ENCODE measurements at regions not wholly inside any gene's neighbourhood (a gene's known extent, or its start where the extent isn't known, plus 50 kb on each side); places are given as distances from the start of the nearest gene placed in this dataset.

- no peak for DNase-seq (ENCODE audit: low spot score)
Observed at GRCh38 chr3:180284331-180285110, 247.8 kb upstream of the PEX5L start.

- no peak for DNase-seq (ENCODE audit: low spot score)
Observed at GRCh38 chr3:180287703-180288102, 251.0 kb upstream of the PEX5L start.

- no peak for DNase-seq (ENCODE audit: low spot score)
Observed at GRCh38 chr3:180288816-180289215, 252.1 kb upstream of the PEX5L start.

- no peak for DNase-seq (ENCODE audit: low spot score)
Observed at GRCh38 chr3:180290300-180290699, 253.6 kb upstream of the PEX5L start.

GRCh38 chr3:180294282-180295027, 257.7 kb upstream of the PEX5L start:
- DNase-seq (ENCODE audit: low spot score), result no peak

- no peak for DNase-seq (ENCODE audit: low spot score)
Observed at GRCh38 chr3:180295811-180296210, 259.1 kb upstream of the PEX5L start.

- no peak for DNase-seq (ENCODE audit: low spot score)
Observed at GRCh38 chr3:180296971-180297370, 260.2 kb upstream of the PEX5L start.

- DNase-seq (ENCODE audit: low spot score), result no peak
Observed at GRCh38 chr3:180306155-180306554, 269.4 kb upstream of the PEX5L start.

GRCh38 chr3:180306691-180307090, 270.0 kb upstream of the PEX5L start:
- DNase-seq (ENCODE audit: low spot score), result no peak

GRCh38 chr3:180311242-180311641, 274.5 kb upstream of the PEX5L start:
- DNase-seq (ENCODE audit: low spot score), result no peak

GRCh38 chr3:180316321-180316720, 279.6 kb upstream of the PEX5L start:
- no peak for DNase-seq (ENCODE audit: low spot score)

- DNase-seq (ENCODE audit: low spot score), result no peak
Observed at GRCh38 chr3:180319461-180319860, 282.5 kb upstream of the TTC14 start.

GRCh38 chr3:180320631-180321030, 281.3 kb upstream of the TTC14 start:
- DNase-seq (ENCODE audit: low spot score), result no peak

GRCh38 chr3:180321534-180321933, 280.4 kb upstream of the TTC14 start:
- DNase-seq (ENCODE audit: low spot score), result no peak

GRCh38 chr3:180322829-180323228, 279.1 kb upstream of the TTC14 start:
- no peak for DNase-seq (ENCODE audit: low spot score)

GRCh38 chr3:180324791-180325190, 277.2 kb upstream of the TTC14 start:
- DNase-seq (ENCODE audit: low spot score), result no peak

- DNase-seq (ENCODE audit: low spot score), result no peak
Observed at GRCh38 chr3:180325533-180325932, 276.4 kb upstream of the TTC14 start.

- DNase-seq (ENCODE audit: low spot score), result no peak
Observed at GRCh38 chr3:180325958-180326357, 276.0 kb upstream of the TTC14 start.

GRCh38 chr3:180329187-180329586, 272.8 kb upstream of the TTC14 start:
- DNase-seq (ENCODE audit: low spot score), result no peak

- no peak for DNase-seq (ENCODE audit: low spot score)
Observed at GRCh38 chr3:180329847-180330246, 272.1 kb upstream of the TTC14 start.

GRCh38 chr3:180330440-180330839, 271.5 kb upstream of the TTC14 start:
- no peak for DNase-seq (ENCODE audit: low spot score)

- no peak for DNase-seq (ENCODE audit: low spot score)
Observed at GRCh38 chr3:180332608-180333007, 269.4 kb upstream of the TTC14 start.

GRCh38 chr3:180335050-180335449, 266.9 kb upstream of the TTC14 start:
- no peak for DNase-seq (ENCODE audit: low spot score)

- no peak for DNase-seq (ENCODE audit: low spot score)
Observed at GRCh38 chr3:180340395-180340794, 261.6 kb upstream of the TTC14 start.

Data from germinal center (tissue), 1 donor.